ENCODE measurements at regions not wholly inside any gene's neighbourhood (a gene's known extent, or its start where the extent isn't known, plus 50 kb on each side); places are given as distances from the start of the nearest gene placed in this dataset.

DNA sequence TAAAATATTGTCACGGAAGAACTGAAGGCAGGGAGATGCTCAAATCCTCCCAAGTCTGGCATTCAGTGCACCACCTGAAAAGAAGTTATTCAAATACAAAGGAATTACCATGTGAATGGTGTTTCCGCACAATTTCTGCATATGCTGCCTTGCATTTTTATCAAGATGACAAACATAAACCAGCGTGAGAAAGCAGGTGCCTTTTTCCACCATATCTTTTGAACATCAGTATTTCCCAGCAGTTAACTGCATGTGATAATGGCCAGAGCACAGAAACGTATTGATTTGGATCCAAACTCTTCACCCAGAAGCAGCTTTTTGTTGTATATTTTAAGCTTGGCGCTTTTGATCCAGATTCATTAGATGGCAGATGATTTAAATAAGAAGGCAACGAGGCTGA, 808.0 kb downstream of the TLE1 start:
- no peak for DNase-seq
- Histone ChIP-seq H3F3A (ENCODE audit: insufficient read depth, low read length) (no peaks in the 10 kb centered on the region), H3K27me3 (replicated peaks; ENCODE audit: insufficient read depth, low read length) (no peaks in the 10 kb centered on the region), H3K4me3 (ENCODE audit: low read length) (no peak overlapping the region), H2AFZ (ENCODE audit: low read length) (no peak overlapping the region), H3K4me2 (ENCODE audit: low read depth, low read length) (no peak overlapping the region), H4K20me1 (ENCODE audit: insufficient read depth, low read length) (no peaks in the 10 kb centered on the region), H3K4me1 (ENCODE audit: low read length) (no peaks in the 10 kb centered on the region), H3K9ac (ENCODE audit: low read length) (no peak overlapping the region), H3K36me3 (replicated peaks; ENCODE audit: insufficient read depth, low read length) (no peaks in the 10 kb centered on the region), H3K9me3 (replicated peaks; ENCODE audit: insufficient read depth, low read length) (no peaks in the 10 kb centered on the region), H3K27ac (ENCODE audit: low read length) (no peak overlapping the region), H3K79me2 (ENCODE audit: low read length) (no peaks in the 10 kb centered on the region), H3K9me2 (replicated peaks; ENCODE audit: insufficient read depth, low read length) (no peaks in the 10 kb centered on the region)
- TF ChIP-seq, protein P1, sequence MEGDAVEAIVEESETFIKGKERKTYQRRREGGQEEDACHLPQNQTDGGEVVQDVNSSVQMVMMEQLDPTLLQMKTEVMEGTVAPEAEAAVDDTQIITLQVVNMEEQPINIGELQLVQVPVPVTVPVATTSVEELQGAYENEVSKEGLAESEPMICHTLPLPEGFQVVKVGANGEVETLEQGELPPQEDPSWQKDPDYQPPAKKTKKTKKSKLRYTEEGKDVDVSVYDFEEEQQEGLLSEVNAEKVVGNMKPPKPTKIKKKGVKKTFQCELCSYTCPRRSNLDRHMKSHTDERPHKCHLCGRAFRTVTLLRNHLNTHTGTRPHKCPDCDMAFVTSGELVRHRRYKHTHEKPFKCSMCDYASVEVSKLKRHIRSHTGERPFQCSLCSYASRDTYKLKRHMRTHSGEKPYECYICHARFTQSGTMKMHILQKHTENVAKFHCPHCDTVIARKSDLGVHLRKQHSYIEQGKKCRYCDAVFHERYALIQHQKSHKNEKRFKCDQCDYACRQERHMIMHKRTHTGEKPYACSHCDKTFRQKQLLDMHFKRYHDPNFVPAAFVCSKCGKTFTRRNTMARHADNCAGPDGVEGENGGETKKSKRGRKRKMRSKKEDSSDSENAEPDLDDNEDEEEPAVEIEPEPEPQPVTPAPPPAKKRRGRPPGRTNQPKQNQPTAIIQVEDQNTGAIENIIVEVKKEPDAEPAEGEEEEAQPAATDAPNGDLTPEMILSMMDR (IDR thresholded peaks at IDR 0.05; ENCODE audit: low read length), result no peak
- TF ChIP-seq EZH2 (optimal IDR thresholded peaks at IDR 0.05; ENCODE audit: low read depth, low read length) (no peak), EZH2phosphoT487 (IDR thresholded peaks at IDR 0.05; ENCODE audit: low read length) (no peak)

DNA sequence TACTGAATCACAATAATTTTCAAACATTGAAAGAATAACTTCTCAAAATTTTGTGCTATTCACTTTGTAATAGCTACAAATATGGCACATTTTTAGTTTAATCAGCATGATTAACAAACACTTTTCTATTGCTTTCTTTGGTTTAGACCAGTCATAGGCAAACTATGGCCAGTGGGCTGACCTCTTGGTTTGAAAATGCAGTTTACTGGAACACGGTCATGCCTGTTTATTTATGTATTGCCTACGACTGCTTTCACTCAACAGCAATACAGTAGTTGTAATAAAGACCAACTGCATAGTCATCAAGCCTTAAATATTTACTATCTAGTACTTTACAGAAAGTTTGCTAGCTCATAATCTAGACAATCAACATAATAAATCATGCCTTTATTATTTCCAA, 810.8 kb downstream of the TLE1 start:
- Histone ChIP-seq H2AFZ (ENCODE audit: low read length) (no peak overlapping the region), H3K79me2 (ENCODE audit: low read length) (no peaks in the 10 kb centered on the region), H3K9me3 (replicated peaks; ENCODE audit: insufficient read depth, low read length) (no peaks in the 10 kb centered on the region), H3K36me3 (replicated peaks; ENCODE audit: insufficient read depth, low read length) (no peaks in the 10 kb centered on the region), H4K20me1 (ENCODE audit: insufficient read depth, low read length) (no peaks in the 10 kb centered on the region), H3K4me3 (ENCODE audit: low read length) (no peak overlapping the region), H3K9ac (ENCODE audit: low read length) (no peak overlapping the region), H3K27me3 (replicated peaks; ENCODE audit: insufficient read depth, low read length) (no peaks in the 10 kb centered on the region), H3K4me1 (ENCODE audit: low read length) (no peaks in the 10 kb centered on the region), H3F3A (ENCODE audit: insufficient read depth, low read length) (no peaks in the 10 kb centered on the region), H3K27ac (ENCODE audit: low read length) (no peak overlapping the region), H3K4me2 (ENCODE audit: low read depth, low read length) (no peak overlapping the region), H3K9me2 (replicated peaks; ENCODE audit: insufficient read depth, low read length) (no peaks in the 10 kb centered on the region)
- TF ChIP-seq, protein P1 (IDR thresholded peaks at IDR 0.05; ENCODE audit: low read length), result no peak
- TF ChIP-seq EZH2phosphoT487 (IDR thresholded peaks at IDR 0.05; ENCODE audit: low read length), result no peak
- DNase-seq, result no peak

DNA sequence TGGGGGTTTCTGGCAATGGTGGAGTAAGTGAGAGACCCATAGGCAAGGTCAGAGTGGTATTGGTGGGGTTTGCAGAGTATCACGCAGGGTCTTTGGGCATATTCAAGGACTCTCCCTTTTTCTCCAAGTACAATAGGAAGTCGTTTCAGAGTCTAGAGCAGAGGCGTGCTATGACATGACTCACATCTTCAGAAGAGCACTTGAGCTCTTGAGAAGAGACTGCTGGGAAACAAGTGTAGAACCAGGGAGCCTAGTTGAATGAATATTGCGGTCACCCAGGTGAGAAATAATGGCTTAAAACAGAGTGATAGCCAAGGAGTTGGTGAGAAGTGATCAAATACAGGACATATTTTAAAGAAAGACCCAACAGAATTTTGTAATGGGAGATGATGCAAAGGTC, 813.4 kb downstream of the TLE1 start:
- H3F3A ChIP-seq (ENCODE audit: insufficient read depth, low read length), result no peaks in the 10 kb centered on the region
- DNase-seq, result no peak
- TF ChIP-seq, protein P1 (IDR thresholded peaks at IDR 0.05; ENCODE audit: low read length), result no peak
- TF ChIP-seq EZH2phosphoT487 (IDR thresholded peaks at IDR 0.05; ENCODE audit: low read length), result no peak
- no peak for TF ChIP-seq EZH2 (optimal IDR thresholded peaks at IDR 0.05; ENCODE audit: low read depth, low read length)

More for the DNA sequence above, 813.4 kb downstream of the TLE1 start:
- Histone ChIP-seq H3K9me3 (replicated peaks; ENCODE audit: insufficient read depth, low read length) (no peaks in the 10 kb centered on the region), H3K9ac (ENCODE audit: low read length) (no peak overlapping the region), H3K79me2 (ENCODE audit: low read length) (no peaks in the 10 kb centered on the region), H3K4me2 (ENCODE audit: low read depth, low read length) (no peak overlapping the region), H3K27ac (ENCODE audit: low read length) (no peak overlapping the region), H3K9me2 (replicated peaks; ENCODE audit: insufficient read depth, low read length) (no peaks in the 10 kb centered on the region), H2AFZ (ENCODE audit: low read length) (no peak overlapping the region), H3K4me1 (ENCODE audit: low read length) (no peaks in the 10 kb centered on the region), H3K36me3 (replicated peaks; ENCODE audit: insufficient read depth, low read length) (no peaks in the 10 kb centered on the region), H3K27me3 (replicated peaks; ENCODE audit: insufficient read depth, low read length) (no peaks in the 10 kb centered on the region), H4K20me1 (ENCODE audit: insufficient read depth, low read length) (no peaks in the 10 kb centered on the region), H3K4me3 (ENCODE audit: low read length) (no peak overlapping the region)
